HG03460 (cell line): ENCODE measurements at regions not wholly inside any gene's neighbourhood (a gene's known extent, or its start where the extent isn't known, plus 50 kb on each side); places are given as distances from the start of the nearest gene placed in this dataset.

Source experiments
- ATAC-seq: cut with Tn5 transposase; IDR thresholded peaks from one replicate; pipeline ENCODE4 v1.9.1; 2021; ENCODE audit not compliant: unreplicated experiment

- ATAC-seq: no peak
Observed at GRCh38 chr6:126091466-126091865, 105.1 kb downstream of the TRMT11 start.

GRCh38 chr6:126093108-126093507, 106.8 kb downstream of the TRMT11 start:
- ATAC-seq: no peak

DNA sequence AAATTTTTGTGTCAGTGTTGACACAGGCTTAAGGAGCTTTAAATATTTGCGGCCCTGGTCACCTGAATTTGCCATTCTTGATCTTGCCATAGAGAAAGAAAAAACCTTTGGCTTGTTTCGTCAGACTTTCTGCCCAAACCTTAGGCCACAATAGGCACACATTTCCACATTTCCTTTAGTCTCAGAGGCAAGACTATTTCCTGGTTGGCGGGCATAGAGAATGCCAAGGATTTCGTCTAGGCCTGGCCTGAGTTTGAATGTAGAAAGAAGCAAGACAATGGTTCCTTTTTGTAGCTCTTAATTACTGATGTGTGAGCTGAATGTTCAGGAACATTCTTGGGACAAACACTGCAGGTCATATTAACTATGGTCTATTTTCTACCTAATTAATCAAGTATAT, 108.1 kb downstream of the TRMT11 start:
- no peak for ATAC-seq

GRCh38 chr6:126100386-126100785, 114.0 kb downstream of the TRMT11 start:
- ATAC-seq: no peak

GRCh38 chr6:126102358-126102757, 116.0 kb downstream of the TRMT11 start:
- no peak for ATAC-seq

DNA sequence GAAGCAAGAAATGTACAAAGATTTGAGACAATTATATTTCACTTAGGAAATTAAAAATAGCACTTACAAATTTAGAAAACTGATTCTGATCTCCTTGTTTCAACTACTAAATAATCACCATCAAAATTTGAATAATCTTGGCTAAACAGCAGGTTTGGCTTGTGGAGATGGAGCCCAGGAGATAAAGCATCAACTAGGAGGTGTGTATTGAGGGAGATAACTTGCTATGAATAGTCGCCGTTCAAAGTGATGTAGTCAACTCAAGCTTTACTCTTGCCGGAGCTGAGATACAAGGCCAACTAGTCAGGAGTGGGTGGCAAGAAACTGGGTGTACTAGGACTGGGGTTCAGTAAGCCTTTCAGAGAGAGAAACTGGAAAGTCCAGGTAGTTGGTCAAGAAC, 117.7 kb downstream of the TRMT11 start:
- no peak for ATAC-seq

DNA sequence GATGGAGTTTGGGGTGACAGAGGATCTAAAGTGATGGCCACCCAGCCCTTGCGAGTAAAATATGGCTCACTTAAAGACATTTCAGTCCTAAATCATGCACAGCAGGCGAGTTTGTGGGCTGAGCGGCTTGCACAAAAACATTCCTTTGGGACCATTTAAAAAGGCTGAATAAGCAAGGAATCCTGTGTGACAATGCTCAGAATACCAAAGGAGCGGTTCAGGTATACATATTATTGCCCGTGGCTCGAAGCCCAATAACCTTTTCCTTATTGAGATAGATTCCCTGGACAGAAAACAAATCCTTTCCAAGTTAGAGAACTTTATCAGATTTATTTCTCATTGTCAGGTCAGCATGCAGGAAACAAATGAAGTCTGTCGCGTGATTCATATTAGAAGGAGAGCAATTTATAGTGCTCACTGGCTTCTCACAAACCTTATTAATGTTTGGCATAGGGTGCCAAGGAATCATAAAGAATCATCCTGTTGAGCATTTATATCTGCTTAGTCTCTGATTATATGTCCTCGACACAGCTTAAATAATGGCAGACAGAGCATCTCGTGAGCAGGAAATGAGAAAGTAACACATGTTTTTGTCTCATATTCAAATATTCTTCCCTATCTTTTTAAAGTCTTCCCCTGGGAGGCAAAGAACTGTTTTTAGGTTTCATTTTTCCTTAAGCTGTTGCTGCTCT, 121.3 kb downstream of the TRMT11 start:
- no peak for ATAC-seq

- no peak for ATAC-seq
Observed at GRCh38 chr6:126110512-126111270, 124.4 kb downstream of the TRMT11 start.

GRCh38 chr6:126111327-126111726, 125.0 kb downstream of the TRMT11 start:
- ATAC-seq: no peak

DNA sequence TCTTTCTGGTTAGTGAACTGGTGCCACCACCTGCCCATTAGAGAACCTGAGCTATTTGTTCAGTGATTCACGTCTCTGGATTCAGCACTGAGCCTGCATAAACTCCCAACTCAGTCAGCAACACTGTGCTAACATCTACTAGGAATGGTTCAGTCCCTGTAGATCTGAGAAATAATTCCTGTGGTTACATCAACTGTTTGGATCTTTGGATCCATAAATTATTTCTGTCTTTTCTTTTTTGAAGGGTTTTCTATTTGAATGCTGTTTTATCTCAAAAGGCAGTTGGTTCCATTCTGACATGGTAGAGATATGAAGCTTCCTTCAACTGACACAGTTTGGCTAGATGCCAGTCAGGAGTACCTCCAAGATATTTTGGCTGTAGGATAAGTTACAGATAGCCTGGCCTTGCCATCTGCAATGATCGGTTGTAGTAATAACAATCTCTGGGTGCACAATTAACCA, 125.9 kb downstream of the TRMT11 start:
- no peak for ATAC-seq

GRCh38 chr6:126113261-126113660, 126.9 kb downstream of the TRMT11 start:
- ATAC-seq: no peak

GRCh38 chr6:126117251-126117650, 130.9 kb downstream of the TRMT11 start:
- no peak for ATAC-seq

DNA sequence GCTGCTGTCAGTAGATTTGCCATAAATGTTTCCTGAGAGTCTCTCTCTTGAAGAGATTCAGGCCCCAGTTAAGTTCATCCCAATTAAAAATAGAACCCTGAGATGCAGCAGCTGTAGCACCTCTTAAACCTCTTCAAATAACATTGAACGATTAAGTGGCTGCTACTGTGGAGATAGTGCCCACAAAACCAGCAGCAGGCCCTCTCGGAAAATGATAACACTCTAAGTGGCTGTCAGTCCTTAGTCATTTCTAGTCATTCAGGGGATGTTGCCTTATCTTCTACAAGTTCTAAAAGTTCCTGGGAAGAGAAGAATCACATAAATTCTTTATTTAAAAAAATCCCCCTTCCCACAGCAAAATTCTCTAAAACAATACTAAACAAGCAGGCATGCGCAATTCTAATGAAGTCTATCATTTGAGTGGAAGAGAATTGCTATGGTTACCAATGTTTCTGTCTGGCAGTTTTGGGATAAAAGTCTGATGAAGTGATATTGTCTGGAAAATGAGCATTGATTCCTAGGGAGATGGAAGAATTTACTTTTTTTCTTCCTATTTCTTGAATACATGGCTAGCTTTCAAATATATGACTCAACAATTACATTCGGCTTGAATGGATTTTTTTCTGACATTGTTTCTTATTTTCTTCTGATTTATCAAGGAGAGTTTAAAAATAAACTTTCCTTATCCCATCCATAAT, 131.9 kb downstream of the TRMT11 start:
- no peak for ATAC-seq

DNA sequence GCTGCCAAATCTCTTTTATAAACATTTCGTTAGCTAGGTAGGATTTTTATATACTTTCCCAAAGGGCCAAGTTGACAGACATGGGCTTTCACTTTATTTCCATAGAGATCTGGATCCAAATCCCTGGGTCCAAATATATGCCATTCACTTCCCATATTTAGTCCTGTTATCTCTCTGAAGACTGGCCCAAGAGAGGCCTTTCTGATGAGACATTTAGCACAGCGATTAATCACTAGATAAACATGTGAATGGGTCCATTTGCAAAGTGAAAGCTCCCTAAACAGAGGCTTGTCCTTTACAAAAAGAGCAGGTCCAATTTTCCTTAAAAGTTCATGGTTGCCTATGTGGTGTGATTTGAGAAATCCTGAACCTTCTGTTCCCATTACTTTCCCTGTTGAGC, 132.6 kb downstream of the TRMT11 start:
- no peak for ATAC-seq

DNA sequence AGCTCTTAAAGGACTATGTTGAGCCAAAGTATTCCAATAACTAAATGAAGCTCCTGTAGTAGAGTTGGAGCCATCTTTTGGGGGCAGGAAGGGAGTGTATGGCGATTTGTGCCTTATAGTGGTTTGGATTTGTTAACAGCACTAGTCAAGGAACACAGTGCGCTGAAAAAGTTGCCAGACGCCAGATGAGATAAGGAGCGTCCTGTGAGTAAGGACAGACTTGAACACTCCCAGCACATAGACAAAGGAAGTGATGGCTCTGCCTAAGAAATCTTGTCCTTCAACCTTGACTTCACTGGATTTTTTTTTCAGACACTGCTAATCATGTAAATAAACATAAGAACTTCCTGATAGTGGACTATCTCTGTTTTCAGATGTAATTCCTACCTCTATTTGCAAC, 136.9 kb downstream of the TRMT11 start:
- no peak for ATAC-seq

DNA sequence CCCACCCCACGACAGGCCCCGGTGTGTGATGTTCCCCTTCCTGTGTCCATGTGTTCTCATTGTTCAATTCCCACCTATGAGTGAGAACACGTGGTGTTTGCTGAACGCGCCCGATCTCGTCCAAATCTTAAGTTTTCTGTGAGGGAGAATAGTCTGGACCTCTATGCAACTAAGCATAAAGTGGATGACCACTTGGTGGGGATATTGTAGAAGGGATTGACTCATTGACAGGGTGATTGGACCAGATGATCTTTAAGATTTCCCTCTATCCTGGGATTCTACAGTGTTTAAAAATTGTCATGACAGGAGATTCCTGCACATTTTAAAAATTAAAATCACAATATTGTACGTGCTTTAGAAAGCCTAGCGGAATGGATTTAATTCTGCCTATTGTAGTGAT, 141.3 kb downstream of the TRMT11 start:
- no peak for ATAC-seq

DNA sequence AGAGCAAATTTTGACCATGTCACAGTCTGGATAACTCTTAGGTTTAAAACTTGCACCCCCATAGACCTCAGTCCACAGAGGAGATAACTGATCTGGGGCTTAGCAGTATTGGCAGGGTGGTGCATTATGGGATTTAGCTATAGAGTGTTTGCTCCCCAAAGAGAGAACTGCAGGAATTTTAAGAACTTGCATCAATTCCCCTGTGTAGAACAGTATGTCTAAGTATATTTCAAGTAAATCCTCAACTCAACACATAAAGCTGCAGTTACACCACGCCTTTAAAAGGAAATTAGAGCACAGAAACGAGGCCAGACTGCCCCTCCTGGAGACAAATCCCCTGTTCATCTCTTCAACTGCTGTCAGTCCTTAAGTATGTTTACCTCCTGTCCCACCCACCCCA, 144.9 kb downstream of the TRMT11 start:
- ATAC-seq: no peak

- ATAC-seq: no peak
Observed at GRCh38 chr6:126133984-126134383, 147.6 kb downstream of the TRMT11 start.

- ATAC-seq: no peak
Observed at GRCh38 chr6:126134491-126134890, 148.2 kb downstream of the TRMT11 start.

GRCh38 chr6:126140015-126140414, 153.7 kb downstream of the TRMT11 start:
- ATAC-seq: no peak

- ATAC-seq: no peak
Observed at GRCh38 chr6:126143761-126144251, 157.5 kb downstream of the TRMT11 start.

GRCh38 chr6:126145351-126145750, 159.0 kb downstream of the TRMT11 start:
- ATAC-seq: no peak
